ENCODE measurements at regions not wholly inside any gene's neighbourhood (a gene's known extent, or its start where the extent isn't known, plus 50 kb on each side); places are given as distances from the start of the nearest gene placed in this dataset.

- TF ChIP-seq CTCF (conservative IDR thresholded peaks at IDR 0.05; ENCODE audit: low read depth, low read length): no peak
- DNase-seq (ENCODE audit: low read depth): no peak
- no peak overlapping the region for H3K4me3 ChIP-seq (ENCODE audit: low read length)
These were observed 71.1 kb downstream of the RPUSD4 start for GRCh38 chr11:126140201-126140925.

GRCh38 chr11:126139111-126140091 lies 72.0 kb downstream of the RPUSD4 start:
- H3K4me3 ChIP-seq (ENCODE audit: low read length): no peak overlapping the region
- no peak for DNase-seq (ENCODE audit: low read depth)
- no peak for TF ChIP-seq CTCF (conservative IDR thresholded peaks at IDR 0.05; ENCODE audit: low read depth, low read length)

- no peak for TF ChIP-seq CTCF (conservative IDR thresholded peaks at IDR 0.05; ENCODE audit: low read depth, low read length)
- H3K4me3 ChIP-seq (ENCODE audit: low read length): no peak overlapping the region
- DNase-seq (ENCODE audit: low read depth): no peak
These were observed 72.8 kb downstream of the RPUSD4 start for GRCh38 chr11:126138636-126139035.

- no peak for DNase-seq (ENCODE audit: low read depth)
- no peak overlapping the region for H3K4me3 ChIP-seq (ENCODE audit: low read length)
- no peak for TF ChIP-seq CTCF (conservative IDR thresholded peaks at IDR 0.05; ENCODE audit: low read depth, low read length)
These were observed 74.3 kb downstream of the RPUSD4 start for GRCh38 chr11:126137136-126137535.

- TF ChIP-seq CTCF (conservative IDR thresholded peaks at IDR 0.05; ENCODE audit: low read depth, low read length): no peak
- no peak for DNase-seq (ENCODE audit: low read depth)
- no peak overlapping the region for H3K4me3 ChIP-seq (ENCODE audit: low read length)
These were observed 73.8 kb upstream of the CDON start for GRCh38 chr11:126136507-126136906.

- H3K4me3 ChIP-seq (ENCODE audit: low read length): no peak overlapping the region
- no peak for DNase-seq (ENCODE audit: low read depth)
- TF ChIP-seq CTCF (conservative IDR thresholded peaks at IDR 0.05; ENCODE audit: low read depth, low read length): no peak
These were observed 72.8 kb upstream of the CDON start for GRCh38 chr11:126135235-126136176.
